CD8-positive, alpha-beta memory T cell (primary cell): ENCODE measurements at regions not wholly inside any gene's neighbourhood (a gene's known extent, or its start where the extent isn't known, plus 50 kb on each side); places are given as distances from the start of the nearest gene placed in this dataset.
"Not testable (repeated sequence)": the region's sequence is repeated elsewhere in the genome, so short reads cannot be mapped to it uniquely, and the experiment has no call there.

ENCODE experiments used
- CTCF ChIA-PET: fragments of 350-600 bp; sonication (Branson Sonifier 250); formaldehyde crosslinking; loops from one replicate; lab custom pipeline; 2021; ENCODE audit warnings: antibody characterized with exemption; lab: Charles Lee
- POLR2A ChIA-PET: fragments of 350-600 bp; sonication (Branson Sonifier 250); formaldehyde crosslinking; loops from one replicate; lab custom pipeline; 2021; ENCODE audit warnings: antibody characterized with exemption; lab: Charles Lee
- DNase-seq, 5 donors: peaks; one replicate each; pipeline versions ENCODE4 v3.0.0 to v3.0.0-alpha.2; 2020 to 2022; ENCODE audit warnings: mixed read lengths in 1 of 5
- H3K27ac ChIP-seq: one replicate; pipeline ENCODE4 v1.7.0; 2013; ENCODE audit warnings: low read depth, mild to moderate bottlenecking, low read length, moderate library complexity
- H3K27me3 ChIP-seq: 2 replicates; pipeline ENCODE4 v1.7.0; 2013; ENCODE audit warnings: low read length, mild to moderate bottlenecking; ENCODE audit not compliant: insufficient read depth, poor library complexity, severe bottlenecking
- H3K36me3 ChIP-seq: 2 replicates; pipeline ENCODE4 v1.7.0; 2013; ENCODE audit warnings: mild to moderate bottlenecking, low read length, moderate library complexity; ENCODE audit not compliant: insufficient read depth
- H3K4me1 ChIP-seq: 2 replicates; pipeline ENCODE4 v1.7.0; 2013; ENCODE audit warnings: mild to moderate bottlenecking, low read length, moderate library complexity; ENCODE audit not compliant: insufficient read depth
- H3K4me3 ChIP-seq: 2 replicates; pipeline ENCODE4 v1.7.0; 2013; ENCODE audit warnings: mild to moderate bottlenecking, low read length
- H3K9me3 ChIP-seq: 2 replicates; pipeline ENCODE4 v1.7.0; 2013; ENCODE audit warnings: mild to moderate bottlenecking, low read length
- H3K27ac Mint-ChIP-seq, 8 donors: one replicate each; pipeline ENCODE4 v1.8.0; 2020 to 2021; ENCODE audit warnings: mixed read lengths in 8 of 8, mild to moderate bottlenecking in 6 of 8, inconsistent platforms in 3 of 8, moderate library complexity in 3 of 8
- H3K27me3 Mint-ChIP-seq, 2 donors: one replicate each; pipeline ENCODE4 v1.8.0; 2020 to 2021; ENCODE audit warnings: mixed read lengths in 2 of 2, mild to moderate bottlenecking in 1 of 2, moderate library complexity in 1 of 2
- H3K36me3 Mint-ChIP-seq, 3 donors: one replicate each; pipeline ENCODE4 v1.8.0; 2020 to 2021; ENCODE audit warnings: mixed read lengths in 3 of 3, inconsistent platforms in 1 of 3, mild to moderate bottlenecking in 1 of 3
- H3K4me1 Mint-ChIP-seq, 3 donors: one replicate each; pipeline ENCODE4 v1.8.0; 2020 to 2021; ENCODE audit warnings: mixed read lengths in 3 of 3, inconsistent platforms in 1 of 3, mild to moderate bottlenecking in 1 of 3
- H3K4me3 Mint-ChIP-seq, 7 donors: one replicate each; pipeline ENCODE4 v1.8.0; 2020 to 2021; ENCODE audit warnings: mixed read lengths in 7 of 7, mild to moderate bottlenecking in 6 of 7, moderate library complexity in 4 of 7, inconsistent platforms in 2 of 7
- H3K9me3 Mint-ChIP-seq, 5 donors: one replicate each; pipeline ENCODE4 v1.8.0; 2020 to 2022; ENCODE audit warnings: mixed read lengths in 5 of 5, mild to moderate bottlenecking in 3 of 5, moderate library complexity in 2 of 5, inconsistent platforms in 1 of 5

- no peak for DNase-seq
- H3K4me1 ChIP-seq, result no peaks in the 10 kb centered on the region
- ChIA-PET CTCF (no interaction called here), POLR2A (no interaction called here)
- peaks cover 0 to 5% (median 0%) of the 10 kb centered on the region in 3 donors for H3K36me3 Mint-ChIP-seq
- no peak overlapping the region for H3K4me3 ChIP-seq
- H3K9me3 Mint-ChIP-seq, result peaks cover 28 to 46% (median 32%) of the 10 kb centered on the region in 5 donors
- H3K4me1 Mint-ChIP-seq, result no peaks in the 10 kb centered on the region
- H3K27ac Mint-ChIP-seq, result no peak overlapping the region
- H3K27me3 ChIP-seq, result no peaks in the 10 kb centered on the region
- no peaks in the 10 kb centered on the region for H3K27me3 Mint-ChIP-seq
- no peak overlapping the region for H3K4me3 Mint-ChIP-seq
- no peaks in the 10 kb centered on the region for H3K36me3 ChIP-seq
- H3K27ac ChIP-seq, result no peak overlapping the region
- H3K9me3 ChIP-seq, result no peaks in the 10 kb centered on the region
Measured at GRCh38 chr19:57028804-57029525, 90.8 kb upstream of the USP29 start.

DNA sequence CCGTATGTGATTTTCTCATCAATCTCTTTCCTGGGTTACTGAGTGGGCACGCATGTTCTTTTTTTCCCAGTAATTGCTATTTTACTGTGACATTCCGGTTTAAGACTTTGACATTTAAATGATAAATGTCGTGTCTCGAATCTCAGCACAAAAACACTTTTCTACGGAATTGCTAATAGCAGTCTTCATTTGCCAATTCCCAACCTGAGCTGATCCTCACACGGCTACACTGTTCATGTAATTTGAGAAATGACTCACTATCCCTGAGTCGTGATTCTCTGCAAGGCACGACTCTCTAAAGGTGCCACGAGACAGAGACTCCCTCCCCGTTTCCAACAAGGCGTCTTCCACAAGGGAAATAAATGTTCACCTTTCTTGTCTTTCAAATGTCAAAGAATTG lies 88.7 kb upstream of the USP29 start:
- CTCF ChIA-PET, result no interaction called here
- no peaks in the 10 kb centered on the region for H3K9me3 ChIP-seq
- Mint-ChIP-seq H3K4me3 (no peak overlapping the region), H3K4me1 (no peaks in the 10 kb centered on the region), H3K27me3 (no peaks in the 10 kb centered on the region), H3K36me3 (peaks cover 0 to 9% (median 2%) of the 10 kb centered on the region in 3 donors), H3K9me3 (peaks cover 30 to 50% (median 35%) of the 10 kb centered on the region in 5 donors), H3K27ac (no peak overlapping the region)
- H3K27me3 ChIP-seq, result no peaks in the 10 kb centered on the region
- DNase-seq, result no peak
- no peaks in the 10 kb centered on the region for H3K36me3 ChIP-seq
- no peak overlapping the region for H3K4me3 ChIP-seq
- no peak overlapping the region for H3K27ac ChIP-seq
- H3K4me1 ChIP-seq, result no peaks in the 10 kb centered on the region
- POLR2A ChIA-PET, result no interaction called here

DNA sequence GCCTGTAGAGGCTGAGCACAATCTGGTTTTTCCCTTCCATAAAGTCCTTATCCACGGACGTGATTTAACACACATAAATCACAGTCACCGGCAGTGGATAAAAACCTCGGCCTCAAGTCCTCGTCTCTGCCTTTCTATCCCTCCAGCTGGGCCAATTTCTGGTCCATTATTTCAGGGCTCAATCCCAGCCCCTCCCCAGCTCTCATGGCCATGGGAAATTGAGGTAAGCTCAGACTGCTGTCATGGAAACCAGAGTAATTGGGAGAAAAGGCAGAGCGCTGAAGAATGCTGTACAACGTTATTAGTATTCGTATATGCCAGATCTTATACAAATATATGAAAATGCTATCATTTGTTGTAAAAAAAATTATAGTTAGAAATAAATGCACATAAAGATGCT lies 86.2 kb upstream of the USP29 start:
- peaks cover 29 to 54% (median 47%) of the 10 kb centered on the region in 5 donors for H3K9me3 Mint-ChIP-seq
- H3K36me3 ChIP-seq, result no peaks in the 10 kb centered on the region
- H3K4me3 ChIP-seq, result no peak overlapping the region
- no peaks in the 10 kb centered on the region for H3K4me1 Mint-ChIP-seq
- H3K27me3 ChIP-seq, result no peaks in the 10 kb centered on the region
- POLR2A ChIA-PET, result no interaction called here
- no peaks in the 10 kb centered on the region for H3K9me3 ChIP-seq
- H3K36me3 Mint-ChIP-seq, result peaks cover 0 to 7% (median 2%) of the 10 kb centered on the region in 3 donors
- peaks cover 0 to 2% of the 10 kb centered on the region in 2 donors for H3K27me3 Mint-ChIP-seq
- no peak overlapping the region for H3K27ac Mint-ChIP-seq
- no peaks in the 10 kb centered on the region for H3K4me1 ChIP-seq
- no peak overlapping the region for H3K27ac ChIP-seq
- CTCF ChIA-PET, result no interaction called here
- DNase-seq, result no peak
- H3K4me3 Mint-ChIP-seq, result no peak overlapping the region

- Mint-ChIP-seq H3K9me3 (peaks cover 24 to 59% (median 48%) of the 10 kb centered on the region in 5 donors), H3K27me3 (peaks cover 0 to 2% of the 10 kb centered on the region in 2 donors), H3K4me3 (no peak overlapping the region), H3K27ac (no peak overlapping the region), H3K4me1 (no peaks in the 10 kb centered on the region), H3K36me3 (peaks cover 0 to 7% (median 2%) of the 10 kb centered on the region in 3 donors)
- H3K27ac ChIP-seq, result no peak overlapping the region
- DNase-seq, result no peak
- CTCF ChIA-PET, result no interaction called here
- POLR2A ChIA-PET, result no interaction called here
- H3K4me3 ChIP-seq, result no peak overlapping the region
- H3K9me3 ChIP-seq, result no peaks in the 10 kb centered on the region
- no peaks in the 10 kb centered on the region for H3K27me3 ChIP-seq
- H3K4me1 ChIP-seq, result no peaks in the 10 kb centered on the region
- no peaks in the 10 kb centered on the region for H3K36me3 ChIP-seq
Measured at GRCh38 chr19:57034544-57034943, 85.2 kb upstream of the USP29 start.

DNA sequence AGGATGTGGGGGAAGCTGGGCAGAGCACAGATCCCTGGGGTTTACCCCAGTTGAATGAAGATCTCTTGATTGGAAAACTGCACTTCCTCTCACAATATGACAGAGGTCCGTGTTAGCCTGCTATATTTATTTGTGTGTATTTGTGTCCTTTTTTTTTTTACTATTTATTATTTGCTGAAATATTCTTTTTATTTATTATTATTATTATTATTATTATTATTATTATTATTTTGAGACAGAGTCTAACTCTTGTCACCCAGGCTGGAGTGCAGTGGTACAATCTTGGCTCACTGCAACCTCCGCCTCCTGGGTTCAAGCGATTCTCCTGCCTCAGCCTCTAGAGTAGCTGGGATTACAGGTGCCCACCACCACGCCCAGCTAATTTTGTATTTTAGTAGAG lies 84.0 kb upstream of the USP29 start:
- H3K27me3 ChIP-seq, H3K36me3 Mint-ChIP-seq, H3K4me1 Mint-ChIP-seq, H3K27ac Mint-ChIP-seq, H3K4me1 ChIP-seq, DNase-seq, CTCF ChIA-PET, POLR2A ChIA-PET, H3K27ac ChIP-seq, H3K36me3 ChIP-seq, H3K4me3 Mint-ChIP-seq, H3K4me3 ChIP-seq, H3K9me3 ChIP-seq, H3K27me3 Mint-ChIP-seq: not testable (repeated sequence)
- H3K9me3 Mint-ChIP-seq, result peaks cover 27 to 65% (median 55%) of the 10 kb centered on the region in 5 donors

DNA sequence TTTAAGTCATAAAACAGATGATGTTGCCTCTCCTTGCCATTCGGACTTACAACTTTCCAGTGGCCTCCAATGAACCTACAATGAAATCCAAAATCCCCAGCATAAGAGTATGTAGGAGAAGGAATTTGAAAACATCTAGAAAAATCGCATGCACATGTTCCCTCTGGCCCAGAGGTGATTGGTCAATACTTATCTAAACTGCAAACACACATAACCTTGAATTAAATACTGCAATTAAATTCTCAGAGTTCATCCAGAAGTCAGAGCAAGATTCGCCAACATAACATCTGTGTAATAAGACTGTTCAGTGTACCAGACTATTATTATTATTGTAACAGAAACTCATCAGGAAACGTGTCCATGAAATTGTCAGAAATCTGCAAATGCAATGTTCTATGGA lies 82.2 kb upstream of the USP29 start:
- Mint-ChIP-seq H3K4me1 (no peaks in the 10 kb centered on the region), H3K4me3 (no peak overlapping the region), H3K9me3 (peaks cover 25 to 62% (median 58%) of the 10 kb centered on the region in 5 donors), H3K27ac (no peak overlapping the region), H3K36me3 (peaks cover 0 to 7% (median 2%) of the 10 kb centered on the region in 3 donors), H3K27me3 (peaks cover 0 to 2% of the 10 kb centered on the region in 2 donors)
- POLR2A ChIA-PET, result no interaction called here
- Histone ChIP-seq H3K4me1 (no peaks in the 10 kb centered on the region), H3K9me3 (no peaks in the 10 kb centered on the region), H3K27ac (no peak overlapping the region), H3K4me3 (no peak overlapping the region), H3K27me3 (no peaks in the 10 kb centered on the region), H3K36me3 (no peaks in the 10 kb centered on the region)
- CTCF ChIA-PET, result no interaction called here
- DNase-seq, result no peak

DNA sequence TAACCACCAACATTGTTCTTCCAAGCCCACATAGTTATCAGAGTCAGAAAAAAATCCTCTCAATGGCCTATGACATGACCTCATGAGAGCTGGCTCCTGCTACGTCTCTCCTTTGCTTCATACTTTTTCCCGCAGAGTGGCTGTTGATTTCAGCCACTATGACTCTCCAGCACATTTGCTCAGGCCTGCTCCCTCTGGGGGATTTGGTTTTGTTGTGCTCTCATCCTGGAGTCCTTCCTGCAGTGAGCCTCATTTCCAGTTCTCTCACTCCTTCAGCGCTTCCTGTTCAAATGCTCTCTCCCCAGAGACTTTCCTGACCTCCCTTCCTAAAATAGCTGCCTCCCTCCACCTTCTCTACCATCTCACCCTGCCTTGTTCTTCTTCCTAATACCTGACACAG lies 72.0 kb upstream of the USP29 start:
- Histone ChIP-seq H3K27me3 (no peaks in the 10 kb centered on the region), H3K4me1 (no peaks in the 10 kb centered on the region), H3K9me3 (peaks cover 6% of the 10 kb centered on the region), H3K36me3 (no peaks in the 10 kb centered on the region), H3K27ac (no peak overlapping the region), H3K4me3 (no peak overlapping the region)
- Mint-ChIP-seq H3K4me3 (no peak overlapping the region), H3K9me3 (peaks cover 12 to 37% (median 31%) of the 10 kb centered on the region in 5 donors), H3K4me1 (no peaks in the 10 kb centered on the region), H3K36me3 (no peaks in the 10 kb centered on the region), H3K27ac (no peak overlapping the region), H3K27me3 (peaks cover 0 to 2% of the 10 kb centered on the region in 2 donors)
- ChIA-PET CTCF (no interaction called here), POLR2A (no interaction called here)
- no peak for DNase-seq

DNA sequence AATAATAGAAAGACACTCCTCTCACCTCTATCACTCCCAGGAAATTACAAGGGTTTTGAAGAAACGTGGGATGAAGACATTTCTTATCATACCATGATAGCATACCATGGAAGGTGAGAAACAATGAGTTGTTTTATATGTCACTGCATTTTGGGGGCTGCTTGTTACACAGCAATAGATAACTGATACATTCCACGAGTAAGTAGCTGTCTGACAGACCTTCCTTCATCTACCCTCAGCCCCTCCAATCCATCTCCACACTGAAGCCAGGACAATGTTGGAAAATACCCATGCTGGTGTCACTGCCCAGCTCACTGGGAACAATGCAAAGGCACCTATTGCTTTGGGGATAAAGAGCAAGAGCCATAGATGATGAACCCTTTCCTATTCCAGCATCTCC lies 68.9 kb upstream of the USP29 start:
- H3K36me3 Mint-ChIP-seq, result no peaks in the 10 kb centered on the region
- no peaks in the 10 kb centered on the region for H3K36me3 ChIP-seq
- no peak overlapping the region for H3K27ac Mint-ChIP-seq
- H3K27me3 Mint-ChIP-seq, result peaks cover 0 to 3% of the 10 kb centered on the region in 2 donors
- peaks cover 12 to 56% (median 38%) of the 10 kb centered on the region in 5 donors for H3K9me3 Mint-ChIP-seq
- no peaks in the 10 kb centered on the region for H3K27me3 ChIP-seq
- H3K27ac ChIP-seq, result no peak overlapping the region
- H3K9me3 ChIP-seq, result peaks cover 6% of the 10 kb centered on the region
- no peak overlapping the region for H3K4me3 ChIP-seq
- no peak for DNase-seq
- H3K4me1 ChIP-seq, result no peaks in the 10 kb centered on the region
- CTCF ChIA-PET, result no interaction called here
- no peak overlapping the region for H3K4me3 Mint-ChIP-seq
- no peaks in the 10 kb centered on the region for H3K4me1 Mint-ChIP-seq
- POLR2A ChIA-PET, result no interaction called here
